ENCODE measurements at regions not wholly inside any gene's neighbourhood (a gene's known extent, or its start where the extent isn't known, plus 50 kb on each side); places are given as distances from the start of the nearest gene placed in this dataset.

GRCh38 chr6:8194490-8194889 is 92.1 kb upstream of the EEF1E1 start:
- no peak for TF ChIP-seq POLR2A (IDR thresholded peaks at IDR 0.05)
- TF ChIP-seq, protein P1, sequence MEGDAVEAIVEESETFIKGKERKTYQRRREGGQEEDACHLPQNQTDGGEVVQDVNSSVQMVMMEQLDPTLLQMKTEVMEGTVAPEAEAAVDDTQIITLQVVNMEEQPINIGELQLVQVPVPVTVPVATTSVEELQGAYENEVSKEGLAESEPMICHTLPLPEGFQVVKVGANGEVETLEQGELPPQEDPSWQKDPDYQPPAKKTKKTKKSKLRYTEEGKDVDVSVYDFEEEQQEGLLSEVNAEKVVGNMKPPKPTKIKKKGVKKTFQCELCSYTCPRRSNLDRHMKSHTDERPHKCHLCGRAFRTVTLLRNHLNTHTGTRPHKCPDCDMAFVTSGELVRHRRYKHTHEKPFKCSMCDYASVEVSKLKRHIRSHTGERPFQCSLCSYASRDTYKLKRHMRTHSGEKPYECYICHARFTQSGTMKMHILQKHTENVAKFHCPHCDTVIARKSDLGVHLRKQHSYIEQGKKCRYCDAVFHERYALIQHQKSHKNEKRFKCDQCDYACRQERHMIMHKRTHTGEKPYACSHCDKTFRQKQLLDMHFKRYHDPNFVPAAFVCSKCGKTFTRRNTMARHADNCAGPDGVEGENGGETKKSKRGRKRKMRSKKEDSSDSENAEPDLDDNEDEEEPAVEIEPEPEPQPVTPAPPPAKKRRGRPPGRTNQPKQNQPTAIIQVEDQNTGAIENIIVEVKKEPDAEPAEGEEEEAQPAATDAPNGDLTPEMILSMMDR (IDR thresholded peaks at IDR 0.05), result no peak

Measured in uterus (tissue), 2 donors.